PC-3 (cell line): ENCODE measurements at regions not wholly inside any gene's neighbourhood (a gene's known extent, or its start where the extent isn't known, plus 50 kb on each side); places are given as distances from the start of the nearest gene placed in this dataset.

Experiments used
- ATAC-seq: fragments of 200-7000 bp; cut with Tn5 transposase; 2 replicates; pipeline ENCODE4 v1.9.1; 2020; ENCODE audit warnings: mild to moderate bottlenecking, moderate library complexity
- BruUV-seq: library from RNA; stranded (reverse); fragments of 400-500 nt; replicated peaks from 2 replicates; lab custom pipeline; 2021; lab: Mats Ljungman, UMichigan
- CTCF ChIA-PET: fragments of 300-600 bp; sonication (Branson Sonifier 250); formaldehyde crosslinking; loops from one replicate; lab custom pipeline; 2022; ENCODE audit warnings: antibody characterized with exemption; lab: Charles Lee
- POLR2A ChIA-PET: fragments of 300-600 bp; sonication (Branson Sonifier 250); formaldehyde crosslinking; loops from one replicate; lab custom pipeline; 2022; ENCODE audit warnings: antibody characterized with exemption; ENCODE audit not compliant: unreplicated experiment; lab: Charles Lee
- DNase-seq: peaks from one replicate; pipeline ENCODE4 v3.0.0-alpha.2; 2015
- H2AFZ ChIP-seq: fragments of 300-600 bp; sonication (generic); 2 replicates; pipeline ENCODE4 v1.6.0; 2016; ENCODE audit warnings: antibody characterized with exemption, low read length
- H3F3A ChIP-seq: fragments of 300-600 bp; sonication (generic); one replicate; pipeline ENCODE4 v1.6.0; 2017; ENCODE audit warnings: antibody characterized with exemption, low read length, control low read depth, mild to moderate bottlenecking; ENCODE audit not compliant: unreplicated experiment
- H3K27ac ChIP-seq: fragments of 300-600 bp; sonication (generic); 2 replicates; pipeline ENCODE4 v1.5.1; 2016; ENCODE audit warnings: mild to moderate bottlenecking, low read length
- H3K27me3 ChIP-seq: fragments of 300-600 bp; sonication (generic); 2 replicates; pipeline ENCODE4 v1.6.1; 2016; ENCODE audit warnings: low read length, mixed read lengths
- H3K36me3 ChIP-seq: fragments of 300-600 bp; sonication (generic); 2 replicates; pipeline ENCODE4 v1.6.1; 2016; ENCODE audit warnings: low read depth, mixed run types, low read length, mixed read lengths
- H3K4me1 ChIP-seq: fragments of 300-600 bp; sonication (generic); 2 replicates; pipeline ENCODE4 v1.5.1; 2016; ENCODE audit warnings: low read length; ENCODE audit not compliant: insufficient read depth
- H3K4me2 ChIP-seq: fragments of 300-600 bp; sonication (generic); 2 replicates; pipeline ENCODE4 v1.6.0; 2016; ENCODE audit warnings: low read length
- H3K4me3 ChIP-seq: fragments of 300-600 bp; sonication (generic); 2 replicates; pipeline ENCODE4 v1.5.1; 2016; ENCODE audit warnings: mild to moderate bottlenecking, low read length, mixed read lengths
- H3K79me2 ChIP-seq: fragments of 300-600 bp; sonication (generic); 2 replicates; pipeline ENCODE4 v1.6.1; 2017; ENCODE audit warnings: low read length, mixed read lengths
- H3K9ac ChIP-seq: fragments of 300-600 bp; sonication (generic); 2 replicates; pipeline ENCODE4 v1.6.0; 2016; ENCODE audit warnings: mild to moderate bottlenecking, low read length
- H3K9me2 ChIP-seq: fragments of 300-600 bp; sonication (generic); replicated peaks from 2 replicates; pipeline ENCODE4 v1.6.1; 2016; ENCODE audit warnings: mixed run types, low read length, mixed read lengths
- H3K9me3 ChIP-seq: fragments of 300-600 bp; sonication (generic); 2 replicates; pipeline ENCODE4 v1.6.1; 2016; ENCODE audit warnings: low read length, mixed read lengths
- H4K20me1 ChIP-seq: fragments of 300-600 bp; sonication (generic); 2 replicates; pipeline ENCODE4 v1.6.1; 2016; ENCODE audit warnings: low read length, mixed read lengths
- EZH2 ChIP-seq: fragments of 300-600 bp; sonication (generic); IDR thresholded peaks from one replicate; pipeline ENCODE4 v1.6.1; 2017; ENCODE audit warnings: antibody characterized with exemption, mild to moderate bottlenecking, low read length; ENCODE audit not compliant: unreplicated experiment
- EZH2phosphoT487 ChIP-seq: fragments of 300-600 bp; sonication (generic); IDR thresholded peaks from 2 replicates; pipeline ENCODE4 v1.6.1; 2018; ENCODE audit warnings: mild to moderate bottlenecking, antibody characterized with exemption, low read length, borderline replicate concordance
- intact Hi-C: fragments of 100-400 bp; cut with micrococcal nuclease; formaldehyde crosslinking; loops from 2 replicates; pipeline ENCODE4 v1.9.0; 2023
- TF ChIP-seq, protein P1 (sequence below): fragments of 300-600 bp; sonication (generic); conservative IDR thresholded peaks from 2 replicates; pipeline ENCODE4 v1.5.1; 2017; ENCODE audit warnings: antibody characterized with exemption, low read depth, mild to moderate bottlenecking, low read length

GRCh38 chr3:59451800-59452746 is 402.2 kb upstream of the CFAP20DC start:
- ChIA-PET CTCF (no interaction called here), POLR2A (no interaction called here)
- Histone ChIP-seq H3K4me3 (no peak overlapping the region), H3K9ac (no peak overlapping the region), H3F3A (no peaks in the 10 kb centered on the region), H3K4me1 (peaks cover 17% of the 10 kb centered on the region), H3K36me3 (no peaks in the 10 kb centered on the region), H3K9me2 (no peaks in the 10 kb centered on the region), H3K27me3 (no peaks in the 10 kb centered on the region), H3K4me2 (no peak overlapping the region), H3K79me2 (no peaks in the 10 kb centered on the region), H4K20me1 (no peaks in the 10 kb centered on the region), H3K9me3 (no peaks in the 10 kb centered on the region), H2AFZ (no peak overlapping the region), H3K27ac (no peak overlapping the region)
- DNase-seq: no peak
- no TSS peak for BruUV-seq
- ATAC-seq: no peak
- intact Hi-C loops: no loop called here
- TF ChIP-seq EZH2: no peak

DNA sequence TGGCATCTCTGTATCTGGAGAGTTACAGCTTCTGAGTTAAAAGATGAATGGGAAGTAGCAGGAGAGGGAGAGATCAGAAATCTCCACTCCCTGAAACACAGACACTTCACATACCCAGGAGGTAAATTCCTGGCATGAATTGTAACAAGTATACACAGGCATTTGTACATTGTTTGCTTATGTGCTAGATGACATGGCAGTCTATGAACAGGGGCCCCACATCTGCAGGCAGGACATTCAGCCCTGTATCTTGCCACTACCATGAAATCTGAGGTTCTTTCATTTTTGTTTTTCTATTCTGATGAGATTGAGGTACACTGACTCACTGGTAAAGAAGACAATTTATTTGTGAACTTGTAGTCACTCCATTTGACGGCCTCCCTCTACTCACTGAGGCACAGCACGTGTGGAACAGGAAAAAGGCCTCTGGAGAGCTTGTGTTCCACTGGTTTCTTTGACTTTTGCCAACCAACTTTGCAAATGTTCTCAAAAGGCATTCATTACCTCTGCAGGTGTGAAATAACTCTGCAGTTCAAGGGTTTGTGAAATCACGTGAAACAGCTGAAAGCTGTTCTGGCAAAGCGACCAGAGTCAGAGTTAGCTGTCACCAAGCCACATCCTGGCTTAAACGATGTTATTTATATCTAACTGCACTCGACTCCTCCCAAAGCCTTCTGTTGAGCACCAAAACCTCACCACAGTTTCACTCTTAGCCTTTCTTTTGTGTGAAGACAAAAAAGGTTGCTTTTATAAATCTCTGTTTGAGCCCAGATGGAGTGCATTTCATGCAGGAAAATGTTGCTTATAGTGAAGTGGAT is 401.3 kb upstream of the CFAP20DC start:
- Histone ChIP-seq H3K27me3 (no peaks in the 10 kb centered on the region), H2AFZ (no peak overlapping the region), H3K9ac (no peak overlapping the region), H3K36me3 (no peaks in the 10 kb centered on the region), H3K4me2 (no peak overlapping the region), H3K4me3 (no peak overlapping the region), H3K79me2 (no peaks in the 10 kb centered on the region), H3K4me1 (peaks cover 25% of the 10 kb centered on the region), H3K27ac (no peak overlapping the region), H3K9me2 (no peaks in the 10 kb centered on the region), H3F3A (no peaks in the 10 kb centered on the region), H3K9me3 (no peaks in the 10 kb centered on the region), H4K20me1 (no peaks in the 10 kb centered on the region)
- BruUV-seq: no TSS peak
- TF ChIP-seq EZH2phosphoT487 (no peak), EZH2 (no peak)
- TF ChIP-seq, protein P1, sequence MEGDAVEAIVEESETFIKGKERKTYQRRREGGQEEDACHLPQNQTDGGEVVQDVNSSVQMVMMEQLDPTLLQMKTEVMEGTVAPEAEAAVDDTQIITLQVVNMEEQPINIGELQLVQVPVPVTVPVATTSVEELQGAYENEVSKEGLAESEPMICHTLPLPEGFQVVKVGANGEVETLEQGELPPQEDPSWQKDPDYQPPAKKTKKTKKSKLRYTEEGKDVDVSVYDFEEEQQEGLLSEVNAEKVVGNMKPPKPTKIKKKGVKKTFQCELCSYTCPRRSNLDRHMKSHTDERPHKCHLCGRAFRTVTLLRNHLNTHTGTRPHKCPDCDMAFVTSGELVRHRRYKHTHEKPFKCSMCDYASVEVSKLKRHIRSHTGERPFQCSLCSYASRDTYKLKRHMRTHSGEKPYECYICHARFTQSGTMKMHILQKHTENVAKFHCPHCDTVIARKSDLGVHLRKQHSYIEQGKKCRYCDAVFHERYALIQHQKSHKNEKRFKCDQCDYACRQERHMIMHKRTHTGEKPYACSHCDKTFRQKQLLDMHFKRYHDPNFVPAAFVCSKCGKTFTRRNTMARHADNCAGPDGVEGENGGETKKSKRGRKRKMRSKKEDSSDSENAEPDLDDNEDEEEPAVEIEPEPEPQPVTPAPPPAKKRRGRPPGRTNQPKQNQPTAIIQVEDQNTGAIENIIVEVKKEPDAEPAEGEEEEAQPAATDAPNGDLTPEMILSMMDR: no peak
- POLR2A ChIA-PET: no interaction called here
- DNase-seq (no peak), ATAC-seq (no peak)
- intact Hi-C loops: no loop called here
- CTCF ChIA-PET: no interaction called here

- Histone ChIP-seq H3K4me3 (no peak overlapping the region), H3K79me2 (no peaks in the 10 kb centered on the region), H2AFZ (no peak overlapping the region), H3K9ac (no peak overlapping the region), H3K9me2 (no peaks in the 10 kb centered on the region), H3F3A (no peaks in the 10 kb centered on the region), H4K20me1 (no peaks in the 10 kb centered on the region), H3K4me1 (peaks cover 25% of the 10 kb centered on the region), H3K27me3 (no peaks in the 10 kb centered on the region), H3K36me3 (no peaks in the 10 kb centered on the region), H3K4me2 (no peak overlapping the region), H3K27ac (no peak overlapping the region), H3K9me3 (no peaks in the 10 kb centered on the region)
- CTCF ChIA-PET: no interaction called here
- ATAC-seq (no peak), DNase-seq (no peak)
- TF ChIP-seq, protein P1: no peak
- TF ChIP-seq EZH2phosphoT487 (no peak), EZH2 (no peak)
- POLR2A ChIA-PET: no interaction called here
- no TSS peak for BruUV-seq
- intact Hi-C loops: no loop called here
Measured at GRCh38 chr3:59450437-59450836, 400.6 kb upstream of the CFAP20DC start.
